RKO (cell line): ENCODE measurements at regions not wholly inside any gene's neighbourhood (a gene's known extent, or its start where the extent isn't known, plus 50 kb on each side); places are given as distances from the start of the nearest gene placed in this dataset.

Source experiments
- DNase-seq: peaks from one replicate; pipeline ENCODE4 v3.0.0-alpha.2; 2016; ENCODE audit warnings: low spot score

DNA sequence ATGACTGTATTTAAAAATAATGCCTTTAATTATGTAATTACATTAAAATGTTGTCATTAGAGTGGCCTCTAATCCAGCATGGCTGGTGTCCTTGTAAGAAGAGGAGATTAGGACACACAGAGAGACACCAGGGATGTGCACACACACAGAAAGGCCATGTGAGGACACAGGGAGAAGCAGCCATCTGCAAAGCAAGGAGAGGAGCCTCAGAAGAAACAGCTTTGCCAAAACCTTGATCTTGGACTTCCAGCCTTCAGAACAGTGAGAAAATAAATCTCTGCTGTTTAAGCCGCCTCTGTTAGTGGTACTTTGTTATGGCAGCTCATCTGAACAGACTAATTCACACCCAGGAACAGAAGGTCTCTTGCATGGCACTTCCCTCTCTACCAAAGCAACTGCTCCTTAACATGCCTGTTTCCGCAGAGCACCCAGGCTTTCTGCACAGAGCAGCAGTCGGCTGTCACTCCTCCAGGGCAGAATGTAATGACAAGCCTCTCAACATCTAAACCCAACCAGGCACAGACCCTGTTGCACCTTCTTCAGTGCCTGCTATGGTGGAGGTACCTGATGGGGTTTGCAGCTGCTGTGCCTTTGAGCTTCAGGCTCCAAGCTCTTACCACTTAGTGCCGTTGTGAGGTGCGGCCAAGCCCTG lies 377.7 kb downstream of the TDRD15 start:
- DNase-seq = no peak

DNA sequence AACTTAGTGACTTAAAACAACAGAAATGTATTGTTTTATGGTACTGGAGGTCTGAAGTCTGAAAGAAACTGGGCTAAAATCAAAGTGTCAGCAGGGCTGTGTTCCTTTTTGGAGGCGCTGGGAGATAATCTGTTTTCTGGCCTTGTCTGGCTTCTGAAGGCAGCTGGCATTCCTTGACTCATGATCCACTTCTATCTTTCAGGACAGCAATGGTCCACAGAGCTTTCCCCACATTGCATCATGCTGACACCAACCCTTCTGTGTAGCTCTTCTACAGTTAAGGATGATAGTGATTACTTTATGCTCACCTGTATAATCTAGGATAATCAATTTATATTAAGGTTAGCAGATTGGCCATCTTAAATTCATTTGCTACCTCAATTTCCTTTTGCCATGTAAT lies 392.1 kb downstream of the TDRD15 start:
- DNase-seq = no peak

DNA sequence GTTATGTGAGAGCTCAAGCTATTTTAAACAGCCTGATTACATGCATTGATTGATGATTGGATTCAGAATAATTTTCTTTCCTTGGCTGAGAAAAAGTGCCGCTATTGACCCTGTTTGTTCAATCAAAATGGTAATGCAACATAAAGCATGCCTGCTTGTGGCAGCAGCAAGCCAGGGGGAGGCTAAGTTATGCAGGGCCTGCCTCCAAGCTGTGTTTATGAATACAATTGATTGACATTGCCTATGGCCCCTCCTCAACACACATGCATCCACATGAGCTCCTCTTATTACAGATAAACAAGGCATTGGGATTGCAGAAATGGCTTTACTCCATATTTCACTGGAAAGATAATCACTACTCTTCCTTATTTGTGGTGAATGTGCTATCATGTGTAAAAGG lies 395.6 kb downstream of the TDRD15 start:
- no peak for DNase-seq

DNA sequence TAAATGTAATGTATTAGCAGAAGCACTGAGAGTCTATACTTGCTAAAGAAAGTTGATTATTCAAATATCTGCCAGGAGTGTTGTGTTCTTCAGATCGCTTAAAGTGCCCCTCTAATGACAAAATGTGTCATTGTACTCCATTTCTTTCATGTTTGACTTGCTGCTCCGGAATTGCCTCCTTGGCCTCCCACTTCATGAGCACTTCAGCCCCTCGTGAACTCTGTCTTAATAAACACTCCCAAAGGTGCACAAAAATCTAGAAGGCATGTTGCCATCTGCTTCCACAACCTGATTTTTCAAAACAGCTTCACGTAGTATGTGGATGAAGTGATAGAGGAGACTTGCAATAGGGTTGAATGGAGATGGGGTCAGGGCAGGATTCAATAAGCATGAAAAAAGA lies 396.1 kb downstream of the TDRD15 start:
- DNase-seq = no peak

DNA sequence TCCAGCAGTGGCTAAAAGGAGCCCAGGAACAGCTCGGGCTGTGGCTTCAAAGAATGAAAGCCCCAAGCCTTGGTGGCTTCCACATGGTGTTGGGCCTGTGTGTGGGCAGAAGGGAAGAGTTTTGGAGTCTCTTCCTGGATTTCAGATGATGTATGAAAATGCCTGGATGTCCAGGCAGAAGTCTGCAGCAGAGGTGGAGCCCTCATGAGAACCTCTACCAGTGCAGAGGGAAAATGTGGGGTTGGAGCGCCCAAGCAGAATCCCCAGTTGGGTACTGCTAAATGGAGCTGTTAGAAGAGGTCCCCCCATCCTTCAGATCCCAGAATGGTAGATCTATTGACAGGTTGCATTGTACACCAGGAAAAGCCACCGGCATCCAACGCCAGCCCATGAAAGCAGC lies 412.1 kb downstream of the TDRD15 start:
- DNase-seq = no peak

DNA sequence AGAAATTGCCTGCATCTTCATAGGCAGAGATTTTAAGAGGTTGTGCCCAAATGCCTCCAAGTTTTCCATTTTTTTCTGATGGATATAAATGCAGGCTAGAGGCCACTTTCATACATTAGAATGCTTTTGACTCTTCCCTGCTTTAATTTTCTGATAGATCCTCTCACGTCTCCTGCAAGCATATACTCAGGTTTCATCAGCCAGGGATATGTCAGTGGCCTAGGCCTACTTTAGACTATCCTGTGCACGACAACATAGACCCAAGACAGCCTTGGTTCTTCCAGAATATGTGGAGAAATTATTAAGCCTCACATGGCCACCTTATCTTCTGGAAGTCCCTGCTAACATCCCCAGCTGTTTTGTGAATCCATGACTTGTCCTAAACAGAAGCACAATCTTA lies 415.9 kb downstream of the TDRD15 start:
- no peak for DNase-seq

DNA sequence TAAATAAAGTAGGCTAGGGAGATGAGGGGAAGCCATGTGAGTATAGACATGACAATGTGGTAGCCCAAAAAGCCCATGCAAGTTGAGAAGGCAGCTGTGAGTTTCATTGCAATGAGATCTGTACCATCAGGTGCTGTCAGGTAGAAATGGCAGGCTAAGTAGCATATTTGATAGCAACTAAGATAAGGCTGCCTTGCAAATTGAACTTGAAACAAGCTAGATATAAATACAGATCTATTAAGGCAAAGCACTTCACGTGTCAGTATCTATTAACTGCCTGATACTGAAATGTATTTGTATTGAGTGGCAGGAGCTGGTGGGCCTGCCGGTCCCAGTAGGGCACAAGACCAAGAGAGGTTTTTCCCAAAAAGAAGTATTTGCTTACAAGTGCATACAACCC lies 419.9 kb downstream of the TDRD15 start:
- DNase-seq = no peak

DNA sequence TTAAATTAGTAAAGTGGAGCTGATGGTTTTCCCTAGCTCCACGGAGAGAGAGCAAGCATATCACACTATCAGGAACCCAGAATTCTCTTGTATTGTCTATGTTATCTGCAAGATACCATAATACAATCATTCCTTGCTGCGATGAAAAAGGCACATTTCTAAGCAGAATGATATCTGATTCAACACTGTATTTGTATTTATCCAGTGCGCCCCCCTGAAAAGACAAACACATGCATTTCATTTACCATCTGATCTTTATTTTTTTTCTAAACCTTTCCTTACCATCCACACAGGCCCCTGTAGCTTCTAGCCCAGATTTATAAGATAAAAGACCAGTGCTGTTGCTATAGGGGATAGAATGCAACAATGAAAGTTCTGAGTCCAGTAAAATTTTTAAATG lies 420.6 kb downstream of the TDRD15 start:
- no peak for DNase-seq

DNA sequence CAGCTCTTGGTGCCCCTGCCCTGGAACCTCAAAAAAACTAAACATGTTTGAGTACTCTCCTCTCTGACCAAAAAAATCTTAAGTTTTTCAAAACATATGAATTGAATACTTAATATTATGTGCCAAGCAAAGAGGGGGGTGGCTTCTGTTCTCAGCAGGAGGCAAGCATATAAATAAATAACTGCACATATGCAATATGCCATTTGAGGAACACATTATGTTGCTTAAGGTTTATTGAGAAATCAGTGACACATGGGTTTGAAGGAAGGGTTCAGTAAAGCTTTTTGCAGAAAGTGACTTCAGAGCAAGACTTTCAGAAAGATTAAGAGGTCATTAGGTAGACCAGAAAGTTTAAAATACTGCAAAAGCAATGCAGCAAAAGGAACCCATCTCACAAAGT lies 429.2 kb downstream of the TDRD15 start:
- DNase-seq = no peak

DNA sequence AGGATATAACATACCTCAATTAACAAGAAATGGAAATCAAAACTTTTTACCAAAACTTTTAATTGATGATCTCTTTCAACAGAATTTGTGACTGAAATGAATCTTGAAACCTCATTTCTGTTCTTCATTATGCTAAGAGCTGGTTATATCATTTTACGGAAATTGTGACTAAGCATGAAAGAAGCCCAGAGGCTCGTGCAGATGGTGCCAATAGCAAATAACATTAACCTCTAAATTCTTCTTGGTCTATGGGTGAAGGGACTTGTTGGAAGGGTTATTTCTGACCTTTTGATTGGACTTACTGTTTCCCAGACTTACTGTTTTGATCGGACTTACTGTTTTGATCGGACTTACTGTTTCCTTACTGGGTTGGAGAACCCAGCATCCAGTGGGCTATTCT lies 435.6 kb downstream of the TDRD15 start:
- DNase-seq = no peak

DNA sequence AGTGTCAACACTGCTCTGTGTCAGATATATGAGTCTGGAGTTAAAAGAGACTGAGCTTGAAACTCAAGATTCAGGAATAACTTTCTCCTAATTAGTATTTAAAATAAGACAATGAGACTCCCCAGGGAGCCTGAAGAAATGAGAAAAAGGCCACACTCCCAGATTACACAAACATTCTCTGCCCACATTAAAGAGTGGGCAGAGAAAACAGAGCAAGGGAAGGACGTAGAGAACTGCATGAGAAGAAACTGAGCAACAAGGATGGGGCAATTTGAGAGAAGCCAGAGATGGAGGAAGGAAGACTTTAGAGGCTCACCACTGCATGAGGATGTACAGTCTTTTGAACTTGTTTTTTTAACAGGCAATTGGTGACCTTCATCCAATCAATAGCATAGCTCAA lies 438.2 kb downstream of the TDRD15 start:
- DNase-seq = no peak

DNA sequence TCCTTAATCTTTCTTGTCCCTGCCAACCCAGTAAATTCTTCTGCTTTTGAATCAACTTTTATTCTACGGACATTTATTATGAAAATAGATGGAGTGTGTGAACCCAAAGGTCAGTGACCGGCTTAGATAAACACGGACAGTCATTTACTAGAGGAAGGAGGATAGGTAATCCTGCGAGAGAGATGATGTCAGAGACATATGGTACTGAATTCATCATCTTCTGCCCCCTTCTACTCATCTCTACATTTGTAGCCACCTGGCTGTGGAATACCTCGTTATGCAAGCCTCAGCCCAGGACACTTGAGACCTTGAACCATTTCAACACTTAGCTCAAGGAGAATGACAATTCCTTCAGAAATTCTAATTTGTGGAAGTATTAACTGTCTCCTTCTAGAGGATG lies 443.6 kb downstream of the TDRD15 start:
- DNase-seq = no peak

DNA sequence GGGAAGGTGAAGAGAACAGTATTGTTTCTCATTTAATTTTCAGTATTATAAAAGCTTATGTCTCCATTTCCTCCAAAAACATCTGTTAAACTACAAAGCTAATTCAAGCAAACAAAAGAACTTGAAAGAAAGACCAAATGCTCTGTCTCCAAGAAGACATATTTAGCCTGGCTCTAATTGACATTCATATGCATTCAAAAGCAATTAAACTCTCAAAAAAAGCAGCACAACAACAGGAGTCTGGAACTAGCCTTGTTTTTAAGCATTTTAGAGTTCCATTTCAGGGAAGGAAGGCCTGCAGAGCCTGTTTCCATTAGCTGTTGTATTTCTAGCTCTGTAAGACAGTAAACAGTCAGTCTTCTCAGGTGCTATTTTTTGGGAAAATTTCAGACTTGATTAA lies 447.9 kb downstream of the TDRD15 start:
- no peak for DNase-seq

DNA sequence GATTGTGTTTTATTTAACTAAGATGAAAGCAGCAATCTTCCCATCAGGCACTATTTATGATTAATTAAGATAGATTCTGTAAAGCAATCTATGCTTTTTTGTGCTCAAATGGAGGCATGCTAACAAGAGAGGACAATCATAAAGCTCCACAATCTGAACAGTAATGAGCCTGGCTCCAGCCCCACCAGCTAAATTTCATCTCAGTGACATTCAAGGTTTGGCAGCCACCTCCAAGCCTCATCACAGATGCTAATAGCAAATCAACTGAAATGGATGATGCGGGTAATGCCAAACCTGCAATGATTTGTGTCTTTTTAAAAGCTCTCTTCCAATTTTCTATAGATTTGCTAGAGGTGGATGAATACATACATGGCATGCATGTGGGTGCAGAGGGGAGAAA lies 456.6 kb downstream of the TDRD15 start:
- DNase-seq = no peak

DNA sequence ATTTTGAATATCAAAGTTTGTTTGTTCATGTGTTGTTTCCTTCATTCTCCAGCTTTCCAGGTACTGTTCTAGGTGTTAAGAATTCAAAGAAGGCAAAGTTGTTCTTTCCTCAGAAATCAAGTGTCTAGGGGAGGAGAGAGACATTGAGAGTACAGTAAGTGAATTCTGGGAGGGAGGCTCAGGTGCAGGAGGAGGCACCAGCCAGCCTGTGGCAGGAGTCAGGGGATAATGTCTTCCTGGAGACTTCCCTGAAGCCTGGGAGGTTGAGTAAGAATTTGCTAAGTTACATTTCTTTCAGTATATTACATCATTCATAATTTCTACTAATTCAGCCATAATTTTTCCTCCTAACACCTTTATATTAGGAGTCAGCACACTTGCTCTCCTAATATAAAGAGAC lies 462.1 kb downstream of the TDRD15 start:
- DNase-seq = no peak

DNA sequence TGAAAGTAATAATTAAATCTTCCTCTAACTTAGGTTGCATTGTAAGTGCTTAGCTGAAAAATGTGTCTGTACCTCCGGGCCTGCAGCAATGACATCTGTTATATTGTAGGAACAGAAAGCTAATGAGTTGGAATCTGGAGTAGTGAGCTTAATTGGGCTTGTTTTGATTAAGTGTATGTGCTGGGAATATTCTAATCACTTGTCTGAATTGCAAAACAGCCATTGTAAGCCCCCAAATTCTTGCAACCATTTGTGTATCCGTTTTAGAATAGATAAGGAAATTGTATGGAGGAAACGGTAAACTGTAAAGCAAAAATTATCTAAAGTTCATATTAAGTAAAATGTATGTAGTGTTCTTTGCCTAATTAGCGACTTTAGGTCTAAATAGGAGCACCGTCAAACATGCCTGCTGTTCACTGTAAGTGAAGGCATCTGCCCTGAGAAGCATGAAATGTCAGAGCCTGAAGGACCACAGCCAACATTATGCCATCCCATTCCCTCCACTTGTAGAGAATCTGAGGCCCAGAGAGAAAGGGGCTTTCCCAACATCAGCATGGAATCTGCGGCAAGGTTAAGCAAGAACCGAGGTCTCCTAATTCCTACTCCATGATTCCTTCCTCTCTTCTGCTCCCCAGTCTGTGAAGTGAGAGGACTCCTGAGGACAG lies 466.4 kb downstream of the TDRD15 start:
- no peak for DNase-seq

DNA sequence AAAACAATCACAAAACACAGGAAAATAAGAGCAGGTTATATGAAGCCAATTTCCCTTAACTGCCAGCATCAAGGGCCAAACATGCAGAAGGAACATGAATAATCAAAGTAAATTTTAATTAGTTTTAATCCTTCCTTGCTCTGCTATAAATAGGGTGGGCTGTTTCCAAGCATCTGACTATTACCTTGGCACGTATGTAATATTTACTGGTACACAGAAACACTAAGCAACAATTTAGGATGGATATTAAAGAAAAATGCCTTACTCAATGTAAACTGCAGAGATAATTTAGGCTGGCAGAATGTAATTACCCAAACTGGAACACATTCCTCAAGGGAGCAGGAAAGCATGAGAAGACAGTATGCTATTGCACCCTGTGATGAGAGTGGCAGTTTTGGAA lies 468.2 kb downstream of the TDRD15 start:
- DNase-seq = no peak

DNA sequence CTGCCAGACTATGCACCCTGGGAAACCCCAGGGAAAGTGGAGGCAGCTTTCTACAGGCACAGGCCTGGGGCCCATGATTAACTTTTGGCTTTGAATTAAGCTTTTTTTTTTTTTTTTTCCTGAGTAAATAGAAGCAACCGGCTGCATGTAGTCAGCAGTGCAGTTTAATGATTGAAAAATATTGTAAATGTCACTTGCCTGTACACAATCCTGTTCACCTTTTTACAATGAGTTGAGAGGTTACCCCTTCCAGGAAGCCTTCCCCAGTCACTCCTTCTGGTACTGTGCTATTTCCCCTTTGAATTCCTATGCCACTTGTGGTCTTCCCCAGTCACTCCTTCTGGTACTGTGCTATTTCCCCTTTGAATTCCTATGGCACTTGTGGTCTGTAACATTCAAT lies 475.6 kb downstream of the TDRD15 start:
- no peak for DNase-seq

DNA sequence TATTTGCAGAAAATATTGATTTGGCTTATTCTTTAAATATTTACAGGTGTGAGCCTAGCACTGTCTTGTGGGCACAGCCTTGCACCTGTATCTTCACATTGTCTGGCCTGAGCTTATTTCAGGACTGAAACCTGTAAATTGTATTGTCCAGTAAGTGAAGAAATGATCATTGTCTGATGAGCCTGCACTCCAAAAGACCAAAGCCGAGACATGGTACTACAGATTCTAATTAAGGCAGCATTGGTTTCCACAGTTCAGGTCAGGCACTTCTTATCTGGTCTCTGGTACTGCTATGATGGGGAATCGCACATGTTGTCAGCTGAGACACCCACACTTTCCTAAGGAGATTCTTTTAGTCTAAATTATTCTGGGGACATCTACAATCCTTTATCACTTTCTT lies 479.0 kb downstream of the TDRD15 start:
- DNase-seq = no peak

DNA sequence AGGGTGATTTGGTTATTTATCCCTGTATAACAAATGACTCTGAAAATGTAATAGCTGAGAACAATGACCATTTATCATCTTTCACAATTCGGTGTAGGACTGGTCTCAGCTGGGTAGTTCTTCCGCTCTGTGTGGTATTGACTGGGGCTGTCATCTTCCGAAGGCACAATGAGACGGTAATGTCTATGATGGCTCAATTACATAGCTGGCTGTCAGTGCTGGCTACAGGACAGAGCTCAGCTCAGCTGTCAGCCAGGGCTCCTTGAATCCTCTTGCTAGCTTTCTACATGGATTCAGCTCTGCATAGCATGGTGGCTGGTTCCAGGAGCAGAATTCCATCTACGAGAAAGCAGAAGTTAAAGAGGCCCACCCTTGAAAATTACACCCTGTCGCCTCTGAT lies 483.8 kb downstream of the TDRD15 start:
- no peak for DNase-seq

DNA sequence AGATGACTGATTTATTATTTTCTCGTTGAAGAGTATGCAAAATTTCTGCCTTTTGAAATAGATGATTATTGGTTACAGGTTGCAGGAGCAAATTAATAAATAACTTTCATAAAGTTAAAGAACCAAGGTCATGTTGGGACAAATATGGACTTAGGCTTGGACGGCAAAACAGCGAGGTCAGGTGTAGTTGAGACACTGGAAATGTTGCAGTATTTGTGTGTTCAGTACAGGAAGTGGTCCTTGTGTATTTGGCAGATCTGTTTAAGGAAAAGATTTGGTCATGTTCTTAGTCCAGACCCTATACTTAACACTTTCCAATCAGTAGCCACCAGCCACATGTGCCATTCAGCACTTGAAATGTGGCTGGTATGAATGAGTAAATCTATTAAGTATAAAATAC lies 486.5 kb downstream of the TDRD15 start:
- DNase-seq = no peak

DNA sequence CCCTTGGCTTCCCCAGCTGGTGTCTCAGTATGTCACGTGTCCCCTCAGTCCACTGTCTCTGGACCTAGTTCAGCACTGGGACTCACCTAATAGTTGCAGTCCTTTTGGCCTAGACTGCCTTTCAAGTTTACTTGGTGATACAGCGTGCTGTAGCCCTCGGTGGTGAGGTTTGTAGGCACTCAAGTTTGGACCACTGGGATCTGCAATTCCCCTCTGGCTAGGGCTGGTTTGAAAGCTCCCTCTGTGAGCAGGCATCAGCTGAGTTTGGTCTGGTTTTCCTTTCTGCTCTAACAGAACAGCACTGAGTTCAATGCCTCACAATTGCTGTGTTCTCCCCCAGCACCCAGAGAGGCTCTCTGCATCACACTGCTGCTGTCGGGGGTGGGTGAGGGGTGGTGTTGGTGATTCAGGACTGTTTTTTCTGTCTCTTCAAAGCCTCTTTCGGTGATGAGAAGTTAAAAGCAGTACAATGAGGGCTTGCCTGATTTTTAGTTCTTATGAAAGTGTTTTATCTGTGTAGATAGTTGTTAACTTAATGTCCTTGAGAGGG lies 494.2 kb downstream of the TDRD15 start:
- DNase-seq = no peak

DNA sequence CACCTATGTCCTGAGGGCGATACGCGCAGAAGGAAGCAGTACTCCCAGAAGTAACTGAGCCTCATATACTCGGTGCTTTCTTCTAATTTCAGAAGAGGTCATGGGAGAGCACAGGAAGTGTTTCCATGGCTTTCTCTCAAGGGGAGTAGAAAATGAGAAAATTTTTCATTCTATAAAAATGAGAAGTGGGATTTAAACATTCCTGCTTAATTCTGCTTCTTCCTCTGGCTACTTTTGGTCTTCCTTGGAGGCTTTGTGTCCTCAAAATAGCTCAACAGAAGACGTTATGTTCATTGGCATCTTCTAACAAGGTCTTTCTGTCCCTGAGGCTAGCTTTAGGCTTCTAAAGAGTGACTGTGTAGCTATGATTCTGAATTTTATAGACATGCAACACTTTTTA lies 497.0 kb downstream of the TDRD15 start:
- no peak for DNase-seq

DNA sequence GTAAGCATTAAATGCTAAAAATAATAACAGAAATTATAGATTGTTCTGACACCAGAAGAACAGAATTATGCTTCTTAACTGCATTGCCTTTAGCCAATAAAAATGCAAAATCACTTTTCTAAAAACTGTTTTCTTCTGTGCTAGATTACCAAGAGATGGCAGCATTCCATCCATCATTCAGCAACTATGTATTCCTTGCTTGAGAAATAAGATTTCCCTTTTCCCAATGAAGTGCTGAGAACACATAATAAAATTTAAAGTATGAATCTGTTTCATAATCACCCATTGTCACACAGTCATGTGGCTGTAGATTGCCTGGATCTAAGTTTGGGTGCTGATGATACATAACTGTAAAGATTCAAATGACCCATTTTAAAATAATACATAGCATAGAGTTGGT lies 504.2 kb downstream of the TDRD15 start:
- DNase-seq = no peak
